GM21723 (cell line): ENCODE measurements at regions not wholly inside any gene's neighbourhood (a gene's known extent, or its start where the extent isn't known, plus 50 kb on each side); places are given as distances from the start of the nearest gene placed in this dataset.
A peak's percentile ranks its signal among the peaks of the same experiment; 100 is the strongest.

Experiments
- ATAC-seq: cut with Tn5 transposase; IDR thresholded peaks from one replicate; pipeline ENCODE4 v1.9.1; 2021; ENCODE audit warnings: mild to moderate bottlenecking, moderate library complexity; ENCODE audit not compliant: unreplicated experiment

DNA sequence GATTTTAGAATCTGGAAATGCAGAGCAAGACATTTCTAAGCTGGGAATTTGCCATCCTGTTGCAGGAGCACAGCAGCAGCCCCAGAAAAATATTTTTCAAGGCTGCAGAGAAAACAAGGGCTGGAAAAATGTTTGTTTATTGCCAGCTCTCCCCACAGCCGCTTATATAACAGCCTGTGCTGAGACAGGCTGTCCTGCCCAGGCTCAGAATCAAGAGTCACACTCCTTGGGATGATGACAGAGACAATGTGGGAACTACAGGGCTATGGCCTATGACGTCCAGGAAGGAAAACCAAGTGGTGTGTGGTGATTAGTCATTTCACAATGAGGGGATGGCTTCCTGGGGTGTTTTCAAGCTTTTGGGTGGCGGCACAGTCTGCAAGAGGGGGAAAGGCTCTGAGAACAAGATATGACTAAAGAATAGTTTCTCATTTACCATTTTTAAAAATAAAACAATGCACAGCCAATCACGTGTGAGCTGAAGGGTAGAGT lies 136.3 kb upstream of the SERP2 start:
- ATAC-seq = peak; percentile 87

DNA sequence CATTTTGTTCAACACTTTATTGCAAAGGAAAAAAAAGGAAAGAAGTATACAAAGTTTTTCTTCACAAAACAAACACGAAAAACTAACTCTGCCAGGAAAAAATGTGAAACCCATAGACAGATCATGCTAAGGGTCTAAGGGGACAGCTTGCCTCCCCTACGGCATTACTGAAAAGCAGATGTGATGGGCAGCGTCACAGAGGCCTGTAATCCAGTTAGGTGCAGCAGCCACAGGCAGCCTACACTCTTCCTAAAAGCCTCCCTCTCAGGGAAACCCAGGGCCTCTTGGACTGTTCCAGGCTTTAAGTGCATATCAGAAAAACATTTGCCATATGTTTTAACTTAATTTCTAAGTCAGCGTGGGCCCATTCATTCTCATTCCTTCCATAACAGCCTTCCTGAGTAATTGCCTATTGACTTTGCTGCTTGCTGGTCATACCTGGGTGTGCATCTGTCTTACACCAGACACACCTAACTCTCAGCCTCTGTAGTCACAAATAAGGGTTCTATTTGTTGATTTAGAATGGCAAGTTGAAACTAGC lies 135.7 kb upstream of the SERP2 start:
- ATAC-seq = no peak

DNA sequence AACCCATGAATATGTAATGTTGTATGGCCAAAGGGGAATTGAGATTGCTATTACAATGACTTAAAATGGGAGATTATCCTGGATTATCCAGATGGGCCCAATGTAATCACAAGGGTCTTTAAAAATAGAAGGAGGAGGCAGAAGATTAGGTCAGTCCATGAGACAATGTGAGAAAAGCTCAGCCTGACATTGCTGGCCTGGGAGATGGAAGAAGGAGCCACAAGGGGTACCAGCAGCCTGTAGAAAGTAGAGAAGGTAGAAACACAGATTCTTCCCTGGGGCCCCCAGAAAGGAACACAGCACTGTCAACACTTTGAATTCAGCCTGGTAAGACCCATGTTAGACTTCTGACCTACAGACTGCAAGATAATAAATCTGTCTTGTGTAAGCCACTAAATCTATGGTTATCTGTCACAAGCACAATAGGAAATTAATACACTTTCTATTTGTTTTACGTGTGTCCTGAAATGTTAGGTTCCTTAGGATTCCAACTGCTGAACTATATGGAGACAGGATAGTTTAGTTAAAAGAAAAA lies 132.9 kb upstream of the SERP2 start:
- ATAC-seq = no peak

DNA sequence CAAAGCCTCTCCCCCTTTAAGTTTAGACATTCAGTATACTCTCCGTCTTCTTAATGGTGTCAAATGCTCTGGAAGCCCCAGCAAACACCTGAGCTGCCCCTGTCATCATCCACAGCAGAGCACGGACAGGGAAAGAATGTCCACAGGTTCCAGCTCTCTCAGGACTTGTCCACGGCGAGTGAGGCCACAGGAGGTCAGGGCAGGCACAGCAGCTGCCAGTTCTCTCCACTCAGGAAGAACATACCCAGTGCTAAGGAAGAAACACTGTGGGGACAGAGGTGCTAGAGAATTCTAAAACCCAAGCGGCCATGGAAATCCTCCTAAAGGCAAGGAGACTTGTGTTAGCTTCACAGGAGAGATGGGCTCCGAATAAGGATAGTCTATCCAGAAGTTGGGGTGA lies 132.0 kb upstream of the SERP2 start:
- ATAC-seq = no peak

DNA sequence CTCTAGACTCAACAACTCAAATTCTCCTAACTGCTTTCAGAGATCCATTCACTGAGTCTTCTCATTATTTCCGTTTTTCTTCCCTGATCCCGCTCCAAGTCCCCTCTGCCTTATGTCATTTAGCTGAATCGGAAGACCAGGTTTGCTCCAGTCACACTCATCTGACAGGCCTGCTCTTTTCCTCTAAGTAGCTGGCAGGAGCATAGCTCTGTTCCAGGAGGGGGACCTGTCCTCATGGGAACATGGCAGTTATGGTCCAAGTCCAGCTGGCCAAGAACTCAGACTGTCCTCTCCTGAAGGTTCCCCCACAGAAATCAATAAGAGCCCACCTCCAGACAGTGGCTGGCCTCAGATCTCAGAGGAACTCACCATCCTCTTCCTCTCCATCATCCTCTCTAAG lies 130.9 kb upstream of the SERP2 start:
- no peak for ATAC-seq

DNA sequence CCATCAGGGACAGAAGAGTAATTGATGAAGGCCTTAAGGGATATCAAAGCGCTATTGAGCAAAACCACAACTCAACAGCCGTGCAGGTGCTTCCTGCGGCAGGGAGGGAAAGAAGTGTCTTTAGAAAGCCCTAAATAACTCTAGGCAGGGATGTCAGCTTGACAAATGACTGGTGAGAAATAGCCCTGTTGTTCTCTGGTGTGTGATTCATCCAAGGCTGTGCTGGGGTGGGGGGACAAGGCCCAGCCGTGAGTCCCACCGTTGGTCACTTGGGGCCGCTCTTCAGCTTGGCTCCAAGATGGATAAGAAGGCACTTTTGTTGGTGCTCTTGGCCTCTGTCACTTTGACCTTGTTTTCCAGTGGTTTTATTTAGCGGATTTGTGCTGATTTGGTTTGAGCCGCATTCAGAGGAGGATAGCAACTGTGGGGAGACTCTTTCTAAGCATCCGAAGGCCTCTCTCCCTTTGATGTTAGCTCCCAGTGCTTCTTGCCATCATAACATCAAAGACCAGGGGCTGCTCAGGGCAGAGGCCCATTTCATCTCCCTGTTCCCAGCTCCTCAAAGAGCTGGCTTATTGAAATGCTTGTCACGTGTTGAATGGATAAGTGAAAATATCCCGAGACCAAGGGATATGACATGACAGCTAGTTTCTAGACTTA lies 130.3 kb upstream of the SERP2 start:
- ATAC-seq = peak; percentile 78

DNA sequence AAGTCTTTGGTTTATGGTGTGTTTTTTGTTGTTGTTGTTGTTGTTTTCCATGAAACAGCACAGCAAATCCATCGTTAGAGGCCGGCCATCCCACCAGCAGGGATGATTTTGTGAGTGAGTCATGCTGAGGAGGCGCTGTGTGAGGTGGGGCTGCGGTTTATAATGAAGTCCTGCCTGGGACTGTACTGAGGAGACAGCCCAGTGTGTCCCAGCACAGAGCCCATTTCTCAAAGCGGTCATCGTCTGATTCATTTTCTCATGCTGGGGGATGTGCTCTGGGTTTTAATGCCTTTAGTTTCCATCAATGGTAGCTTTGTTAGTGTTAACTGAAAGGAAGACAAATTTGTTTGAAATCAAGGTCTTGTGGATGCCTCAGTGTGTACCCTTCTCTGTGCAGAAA lies 129.3 kb upstream of the SERP2 start:
- no peak for ATAC-seq

DNA sequence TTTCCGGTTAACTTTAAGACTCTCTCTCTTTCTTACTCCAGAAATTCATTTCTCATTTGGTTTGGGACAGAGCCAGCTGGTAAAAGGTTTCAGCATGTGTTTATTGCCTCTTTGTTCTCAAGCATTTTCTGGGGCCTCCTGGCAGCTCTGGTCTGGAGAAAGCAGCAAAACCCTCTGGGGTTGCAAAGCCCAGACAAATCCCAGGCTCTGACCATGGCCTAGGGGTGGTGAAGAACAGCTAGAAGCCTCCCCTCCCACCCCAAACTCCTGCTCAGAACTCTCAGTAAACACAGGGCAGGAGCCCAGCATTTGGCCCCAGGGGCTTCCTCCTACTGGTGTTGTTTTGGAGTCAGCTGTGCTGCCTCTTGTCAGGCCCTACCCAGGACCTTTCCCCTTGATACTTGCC lies 124.2 kb upstream of the SERP2 start:
- no peak for ATAC-seq

DNA sequence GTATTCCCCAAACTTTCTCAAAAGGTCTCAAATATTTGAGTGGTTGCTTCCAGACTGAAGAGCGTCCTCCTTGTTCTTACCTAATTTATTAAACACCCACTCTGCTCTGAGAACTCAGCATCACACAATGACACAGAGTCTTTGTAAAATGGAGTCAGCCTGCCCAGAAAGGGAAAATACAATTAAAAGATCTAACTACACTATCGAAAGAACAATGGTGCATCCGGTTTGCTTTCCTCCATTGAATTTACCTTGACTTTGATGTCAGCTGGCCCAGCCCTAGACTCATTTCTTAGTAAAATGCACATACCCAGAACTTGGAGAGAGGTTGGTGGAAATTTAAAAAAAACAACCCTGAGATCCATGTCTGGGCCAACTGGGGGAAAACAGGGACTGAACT lies 120.7 kb upstream of the SERP2 start:
- ATAC-seq = no peak

DNA sequence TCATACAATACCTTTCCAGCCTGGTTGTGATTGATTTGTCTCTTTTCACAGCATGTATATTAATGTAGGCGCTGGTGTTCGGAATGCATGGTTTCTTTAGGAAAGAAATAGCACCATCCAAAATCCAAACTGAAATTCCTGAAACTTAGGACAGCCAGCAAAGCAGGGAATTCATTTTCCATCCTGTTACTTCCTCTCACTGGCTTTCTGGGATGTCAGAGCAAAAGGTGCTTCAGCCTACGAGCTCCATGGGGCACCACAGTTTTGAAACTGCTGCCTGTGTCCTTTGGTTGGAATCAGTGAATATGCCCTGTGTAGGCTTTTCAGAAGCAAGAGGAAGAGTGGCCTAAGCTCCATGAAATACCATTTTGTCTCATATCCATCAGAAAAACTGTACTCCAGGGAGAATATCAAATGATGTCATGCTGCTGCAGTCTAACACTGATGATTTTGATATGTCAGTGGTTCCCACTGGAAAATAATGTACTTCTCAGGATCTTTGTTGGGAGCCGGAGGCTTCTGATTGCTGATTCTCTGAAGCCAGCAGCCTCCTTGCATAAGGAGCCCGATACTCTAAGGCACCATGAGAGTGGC lies 117.8 kb upstream of the SERP2 start:
- no peak for ATAC-seq

DNA sequence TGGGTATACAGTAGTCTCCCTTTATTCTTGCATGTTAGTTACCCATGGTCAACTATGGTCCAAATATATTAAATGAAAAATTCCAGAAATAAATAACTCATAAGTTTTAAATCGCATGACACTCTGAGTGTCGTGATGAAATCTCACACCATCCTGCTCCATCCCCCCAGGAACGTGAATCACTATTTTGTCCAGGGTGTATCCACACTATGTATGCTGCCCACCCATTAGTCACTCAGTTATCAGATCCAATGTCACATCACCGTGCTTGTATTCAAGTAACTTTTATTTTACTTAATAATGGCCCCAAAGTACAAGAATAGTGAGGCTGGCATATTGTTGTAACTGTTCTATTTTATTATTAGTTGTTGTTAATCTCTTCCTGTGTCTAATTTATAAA lies 115.8 kb upstream of the SERP2 start:
- ATAC-seq = no peak

DNA sequence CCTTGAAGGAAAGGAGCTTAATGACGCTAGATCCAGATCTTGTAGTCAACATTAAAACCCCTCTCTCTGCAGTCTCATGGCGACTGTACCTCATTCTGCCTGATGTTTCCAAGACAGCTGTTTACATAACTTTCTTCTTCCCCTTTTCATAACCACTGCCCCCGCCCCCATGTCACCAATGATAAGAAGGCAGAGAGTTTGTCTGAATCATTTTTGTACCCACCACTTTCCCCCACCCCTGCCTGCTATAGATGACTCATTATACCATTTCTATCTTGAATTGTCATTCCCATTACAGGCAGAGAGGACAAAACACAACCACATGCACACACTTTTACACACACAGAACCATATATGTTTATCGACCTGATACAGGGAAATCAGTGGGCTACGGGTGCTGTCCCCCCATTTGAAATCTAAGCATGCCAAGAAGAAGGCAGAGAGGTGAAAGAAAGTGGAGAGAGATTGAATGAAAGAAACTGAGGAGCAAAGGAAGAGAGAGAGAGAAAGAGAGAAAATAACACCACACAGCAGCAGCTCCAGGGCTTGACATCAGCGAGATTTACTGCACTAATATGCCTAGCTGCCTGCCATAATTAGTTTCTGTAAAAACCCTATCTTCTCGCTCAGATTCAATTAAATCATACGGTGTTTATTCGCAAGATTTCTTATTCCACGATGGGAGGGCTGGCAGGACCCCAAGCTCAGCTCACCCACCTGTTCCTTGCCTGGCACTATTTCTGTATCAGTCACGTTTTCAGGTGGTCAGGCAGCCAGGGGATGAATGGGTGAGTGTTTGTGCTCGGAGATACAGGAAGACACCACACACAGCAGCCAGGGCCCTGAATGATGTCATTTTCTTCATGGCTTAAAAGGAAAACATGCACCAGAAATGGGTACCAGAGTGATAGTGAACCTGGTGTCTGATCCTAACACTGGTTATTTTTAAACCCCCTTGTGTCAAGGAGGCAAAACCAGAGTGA lies 114.3 kb upstream of the SERP2 start:
- ATAC-seq = peak; percentile 76

DNA sequence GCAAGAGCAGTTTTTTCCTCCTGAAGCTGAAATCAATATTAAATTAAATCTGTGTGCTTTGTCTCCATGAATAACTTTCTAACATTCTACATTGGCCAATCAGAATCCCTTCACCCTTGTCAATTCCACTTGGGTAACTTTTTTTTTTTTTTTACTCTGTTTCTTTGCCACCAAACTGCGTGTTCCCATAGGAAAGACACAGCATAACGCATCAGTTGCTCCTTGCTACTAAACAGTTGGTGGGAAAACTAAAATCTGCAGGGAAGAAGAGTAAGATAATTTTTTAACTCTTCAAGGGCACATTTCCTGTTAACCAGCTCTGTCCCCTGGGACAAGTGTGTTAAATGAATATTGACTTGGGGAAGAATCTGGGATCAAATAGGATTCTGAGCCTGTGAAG lies 113.3 kb upstream of the SERP2 start:
- ATAC-seq = no peak

DNA sequence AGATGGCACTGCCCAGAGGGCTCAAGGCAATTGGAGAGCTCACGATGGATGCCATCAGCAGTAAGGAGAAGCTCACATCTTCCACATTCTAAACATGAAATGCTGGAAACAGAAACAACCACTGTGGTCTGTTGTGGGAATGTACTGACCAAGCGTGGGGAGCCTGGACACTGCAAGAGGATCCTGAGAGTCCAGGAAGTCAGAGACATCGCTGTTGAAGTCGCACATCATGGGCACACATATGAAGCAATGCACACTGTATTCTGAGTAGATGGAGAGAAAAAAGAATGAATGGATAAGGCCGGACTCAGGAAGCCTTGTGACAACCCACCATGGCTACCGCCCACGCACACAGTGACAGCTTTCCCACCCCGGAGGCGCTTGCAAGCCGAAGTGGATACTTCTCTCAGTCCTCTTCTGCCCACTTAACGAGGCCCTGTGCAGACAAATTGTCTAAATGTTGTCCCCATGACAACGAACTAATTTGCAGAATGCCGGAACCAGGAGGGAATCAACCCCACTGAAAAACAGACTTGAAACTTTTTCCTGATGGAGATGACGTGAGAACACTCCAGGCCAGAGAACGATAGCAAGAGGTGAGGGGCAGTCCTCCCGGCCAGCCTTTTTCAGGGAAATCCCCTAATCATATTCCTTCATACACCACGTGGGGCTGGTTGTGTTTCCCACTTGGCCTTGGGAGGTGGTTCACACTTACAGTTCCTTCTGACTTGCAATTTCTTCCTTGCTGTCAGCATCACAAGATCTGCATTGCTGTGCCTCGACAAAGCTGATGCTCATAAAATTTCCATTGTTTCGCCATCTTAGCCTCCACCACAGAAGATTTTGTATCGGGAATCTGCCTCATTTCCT lies 109.6 kb upstream of the SERP2 start:
- no peak for ATAC-seq

DNA sequence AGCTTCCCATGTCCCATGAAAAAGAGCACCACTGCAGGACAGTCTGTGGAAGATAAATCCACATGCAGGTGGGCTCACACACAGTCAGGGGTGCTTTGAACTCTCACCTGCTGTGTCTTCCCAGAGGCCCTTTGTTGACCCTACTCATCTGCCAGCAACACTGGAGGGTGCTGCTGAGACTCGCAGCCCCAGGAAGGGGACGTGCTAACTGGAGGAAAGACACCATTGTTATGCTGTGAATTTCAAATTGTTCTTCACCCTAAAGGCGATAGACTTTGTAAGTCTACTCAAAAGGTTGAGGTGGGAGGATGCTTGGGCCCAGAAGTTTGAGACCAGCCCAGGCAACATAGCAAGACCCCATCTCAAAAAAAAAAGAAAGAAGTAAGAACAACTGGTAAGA lies 107.3 kb upstream of the SERP2 start:
- ATAC-seq = no peak

DNA sequence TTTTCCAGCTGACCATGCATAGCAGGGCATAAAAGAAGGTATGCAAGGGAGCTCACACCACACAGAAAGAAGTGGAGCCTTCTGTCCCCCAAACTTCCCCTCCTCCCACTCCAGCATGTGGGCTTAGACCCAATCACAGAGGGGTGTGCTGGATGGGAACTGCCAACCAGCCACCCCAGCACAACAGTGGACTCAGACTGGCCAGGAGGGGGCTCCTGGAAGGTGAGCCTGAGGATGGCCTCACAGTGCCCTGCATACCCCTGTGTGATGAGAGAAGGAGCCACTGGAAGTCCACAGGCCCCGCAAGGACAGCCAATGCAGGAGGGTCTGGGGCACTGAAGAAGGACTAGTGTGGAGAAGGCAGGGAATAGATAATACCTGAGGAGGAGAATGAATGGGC lies 106.9 kb upstream of the SERP2 start:
- ATAC-seq = no peak

DNA sequence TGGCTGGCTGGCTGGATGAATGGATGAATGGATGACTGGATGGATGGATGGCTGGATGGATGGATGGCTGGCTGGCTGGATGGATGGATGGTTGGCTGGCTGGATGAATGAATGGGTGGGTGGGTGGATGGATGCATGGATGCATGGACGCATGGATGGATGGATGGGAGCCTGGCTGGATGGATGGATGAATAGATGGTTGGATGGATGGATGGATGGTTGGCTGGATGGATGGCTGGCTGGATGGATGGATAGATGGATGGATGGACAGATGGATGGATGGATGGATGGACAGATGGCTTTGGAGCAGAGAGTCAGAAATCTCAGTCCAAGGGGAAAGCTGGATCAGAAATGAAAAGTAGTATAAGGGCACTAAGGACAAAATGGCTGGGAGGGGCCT lies 106.4 kb upstream of the SERP2 start:
- no peak for ATAC-seq

DNA sequence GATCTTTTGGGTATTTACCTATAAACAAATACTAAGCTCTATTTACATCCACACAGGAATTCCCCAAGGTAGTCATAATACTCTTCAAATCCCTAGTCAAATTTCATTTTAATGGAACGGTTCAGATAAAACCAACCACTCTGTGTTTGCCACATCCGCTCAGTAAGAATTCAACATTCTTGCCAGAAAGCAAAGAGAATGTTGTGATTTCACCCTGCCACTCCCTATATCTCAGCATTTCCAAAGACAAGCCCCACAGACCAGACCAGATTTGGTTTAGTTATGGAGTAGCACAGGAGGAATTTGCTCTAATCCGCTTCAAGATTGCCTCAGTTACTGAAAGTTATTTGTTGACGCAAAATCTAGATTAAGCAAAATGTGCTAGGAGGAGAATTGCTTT lies 105.6 kb upstream of the SERP2 start:
- ATAC-seq = no peak

DNA sequence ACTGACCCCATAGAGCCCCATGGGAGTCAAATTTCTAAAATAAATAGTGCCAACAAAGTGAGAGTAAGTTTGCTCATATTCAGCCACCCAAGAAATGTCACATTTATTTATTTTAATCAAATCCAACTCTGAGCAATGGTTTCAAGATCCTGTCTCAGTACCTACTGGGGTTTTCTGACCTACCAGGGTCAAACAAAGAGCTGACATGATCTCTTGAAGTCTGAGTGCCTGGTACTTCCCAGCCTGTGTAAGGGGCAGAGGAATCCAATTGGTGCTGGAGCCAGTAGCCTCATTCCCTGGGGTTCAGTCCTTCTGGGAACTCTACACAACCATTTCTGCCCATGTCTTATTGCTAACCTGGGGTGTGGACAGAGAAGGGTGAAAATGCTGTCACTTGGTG lies 104.6 kb upstream of the SERP2 start:
- no peak for ATAC-seq

DNA sequence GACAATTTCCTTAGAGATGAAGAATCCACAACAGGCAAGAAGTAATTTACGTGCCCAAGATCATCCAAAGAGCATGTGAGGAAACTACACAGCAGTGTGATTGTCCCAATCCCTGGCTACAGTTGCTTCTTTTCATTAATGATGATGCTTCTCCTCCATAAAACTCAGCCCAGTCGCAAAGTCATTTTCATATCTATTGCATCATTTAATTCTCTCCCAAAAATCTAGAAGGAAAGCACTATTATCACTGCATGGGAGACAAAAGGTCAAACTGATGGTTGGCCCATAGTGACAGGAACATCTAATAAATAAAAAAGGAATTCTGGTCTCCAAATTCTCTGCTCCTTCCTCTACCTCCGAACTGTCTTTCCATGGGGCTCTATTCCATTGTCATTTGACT lies 103.5 kb upstream of the SERP2 start:
- no peak for ATAC-seq
